Right lobe of liver (tissue), 6 donors: ENCODE measurements at regions not wholly inside any gene's neighbourhood (a gene's known extent, or its start where the extent isn't known, plus 50 kb on each side); places are given as distances from the start of the nearest gene placed in this dataset.

ENCODE experiments used
- ATAC-seq, 4 donors: fragments of 200-7000 bp; cut with Tn5 transposase; one replicate each; pipeline ENCODE4 v1.9.1; 2020; ENCODE audit warnings: mild to moderate bottlenecking in 4 of 4, moderate library complexity in 4 of 4
- DNase-seq, 3 donors: peaks; one replicate each; pipeline ENCODE4 v3.0.0-alpha.2; 2020
- H3K27ac ChIP-seq, 3 donors: fragments of 200-600 bp; one replicate each; pipeline ENCODE4 v1.8.0; 2022
- H3K27me3 ChIP-seq, 2 donors: fragments of 200-600 bp; one replicate each; pipeline ENCODE4 v1.8.0; 2022
- H3K36me3 ChIP-seq, 4 donors: fragments of 200-600 bp; sonication (generic) in 1 of 4; one replicate each; pipeline versions ENCODE4 v1.5.1 to v1.8.0; 2017 to 2022; ENCODE audit warnings: control low read depth in 1 of 4
- H3K4me1 ChIP-seq, 4 donors: fragments of 200-600 bp; sonication (generic) in 1 of 4; one replicate each; pipeline versions ENCODE4 v1.5.1 to v1.8.0; 2017 to 2022; ENCODE audit warnings: control low read depth in 1 of 4
- H3K4me3 ChIP-seq, 3 donors: fragments of 200-600 bp; one replicate each; pipeline ENCODE4 v1.8.0; 2022
- H3K9me3 ChIP-seq, 4 donors: fragments of 200-600 bp; sonication (generic) in 1 of 4; one replicate each; pipeline versions ENCODE4 v1.5.1 to v1.8.0; 2017 to 2022; ENCODE audit warnings: control low read depth in 1 of 4
- POLR2A ChIP-seq: fragments of 450-650 bp; IDR thresholded peaks from one replicate; pipeline ENCODE4 v1.6.1; 2017; ENCODE audit warnings: antibody characterized with exemption, mild to moderate bottlenecking
- WGBS: methylation state at CpG from one replicate; pipeline ENCODE4 v1.1.6; 2018; ENCODE audit warnings: low coverage, low lambda C conversion rate; ENCODE audit not compliant: insufficient coverage; ENCODE audit errors: missing lambda C conversion rate; 5-methylcytosine and 5-hydroxymethylcytosine counted together
- intact Hi-C, 2 donors: fragments of 100-400 bp; cut with DNase I; formaldehyde crosslinking; loops; one replicate each; pipeline versions ENCODE4 v1.11.2 to v1.14.1; 2022
- TF ChIP-seq, protein P1 (sequence below), 4 donors: fragments of 200-600 bp in 3 of 4; fragments of 450-650 bp in 1 of 4; IDR thresholded peaks; one replicate each; pipeline versions ENCODE4 v1.5.1 to v1.8.0; 2016 to 2022; ENCODE audit warnings: antibody characterized with exemption in 4 of 4, mild to moderate bottlenecking in 2 of 4
- donor health status: DM: no; HTN: yes; CAD: no.
- donor health status: DM: no; HTN: no; CAD: no.
- donor health status: DM: no; HTN: no; CAD: no.
- donor health status: DM: no; HTN: yes; CAD: no.
- donor health status: DM: no; HTN: yes; CAD: no.

DNA sequence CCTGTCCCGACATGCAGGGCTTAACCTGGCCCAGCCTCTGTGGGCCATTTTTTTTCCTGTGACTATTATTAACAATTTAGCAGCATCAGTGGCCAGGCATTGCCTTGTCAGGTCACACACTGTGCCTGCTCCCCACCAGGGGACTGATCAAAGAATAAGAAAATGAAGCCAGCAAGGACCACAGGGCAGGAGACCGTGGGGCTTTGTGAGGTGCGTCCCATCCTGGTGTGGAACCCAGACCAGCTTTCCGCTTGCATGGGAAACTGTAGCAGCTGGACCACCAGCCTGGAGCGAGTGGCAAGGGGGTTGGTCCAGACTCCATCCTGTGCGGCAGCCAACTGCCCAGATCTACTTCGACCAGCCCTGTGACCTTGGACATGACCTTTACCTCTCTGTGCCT, 218.3 kb downstream of the ANKRD60 start:
- H3K9me3 ChIP-seq, result no peaks in the 10 kb centered on the region
- H3K4me1 ChIP-seq, result no peaks in the 10 kb centered on the region
- no peaks in the 10 kb centered on the region for H3K27me3 ChIP-seq
- H3K27ac ChIP-seq, result no peak overlapping the region
- ATAC-seq (no peak), DNase-seq (peak in 1 of 3 donors; percentile 26)
- no peak for TF ChIP-seq POLR2A
- TF ChIP-seq, protein P1, sequence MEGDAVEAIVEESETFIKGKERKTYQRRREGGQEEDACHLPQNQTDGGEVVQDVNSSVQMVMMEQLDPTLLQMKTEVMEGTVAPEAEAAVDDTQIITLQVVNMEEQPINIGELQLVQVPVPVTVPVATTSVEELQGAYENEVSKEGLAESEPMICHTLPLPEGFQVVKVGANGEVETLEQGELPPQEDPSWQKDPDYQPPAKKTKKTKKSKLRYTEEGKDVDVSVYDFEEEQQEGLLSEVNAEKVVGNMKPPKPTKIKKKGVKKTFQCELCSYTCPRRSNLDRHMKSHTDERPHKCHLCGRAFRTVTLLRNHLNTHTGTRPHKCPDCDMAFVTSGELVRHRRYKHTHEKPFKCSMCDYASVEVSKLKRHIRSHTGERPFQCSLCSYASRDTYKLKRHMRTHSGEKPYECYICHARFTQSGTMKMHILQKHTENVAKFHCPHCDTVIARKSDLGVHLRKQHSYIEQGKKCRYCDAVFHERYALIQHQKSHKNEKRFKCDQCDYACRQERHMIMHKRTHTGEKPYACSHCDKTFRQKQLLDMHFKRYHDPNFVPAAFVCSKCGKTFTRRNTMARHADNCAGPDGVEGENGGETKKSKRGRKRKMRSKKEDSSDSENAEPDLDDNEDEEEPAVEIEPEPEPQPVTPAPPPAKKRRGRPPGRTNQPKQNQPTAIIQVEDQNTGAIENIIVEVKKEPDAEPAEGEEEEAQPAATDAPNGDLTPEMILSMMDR (IDR thresholded peaks at IDR 0.05), result no peak
- intact Hi-C loops, result no loop called here
- no peaks in the 10 kb centered on the region for H3K36me3 ChIP-seq
- 70% methylated on average over 5 of the region's 7 CpGs for WGBS
- H3K4me3 ChIP-seq, result no peak overlapping the region

DNA sequence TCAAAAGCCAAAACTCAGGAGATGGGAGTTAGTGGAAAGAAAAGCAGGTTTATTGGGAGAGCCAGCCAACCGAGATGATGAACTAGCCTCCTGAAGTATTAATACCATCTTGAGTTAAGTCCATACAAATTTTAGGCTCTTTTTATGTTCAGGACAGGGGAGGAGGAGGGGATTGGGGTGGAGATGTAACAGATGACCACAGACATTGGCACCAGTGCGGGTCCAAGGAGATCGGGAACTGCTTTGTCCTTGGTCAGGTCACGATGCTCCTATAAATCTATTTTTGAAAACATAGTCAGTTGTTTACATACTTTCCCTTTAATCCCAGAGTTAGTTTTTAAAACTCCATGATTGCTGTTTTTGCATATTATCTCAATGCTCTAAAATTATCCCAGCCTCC, 219.6 kb downstream of the ANKRD60 start:
- no peak for DNase-seq

DNA sequence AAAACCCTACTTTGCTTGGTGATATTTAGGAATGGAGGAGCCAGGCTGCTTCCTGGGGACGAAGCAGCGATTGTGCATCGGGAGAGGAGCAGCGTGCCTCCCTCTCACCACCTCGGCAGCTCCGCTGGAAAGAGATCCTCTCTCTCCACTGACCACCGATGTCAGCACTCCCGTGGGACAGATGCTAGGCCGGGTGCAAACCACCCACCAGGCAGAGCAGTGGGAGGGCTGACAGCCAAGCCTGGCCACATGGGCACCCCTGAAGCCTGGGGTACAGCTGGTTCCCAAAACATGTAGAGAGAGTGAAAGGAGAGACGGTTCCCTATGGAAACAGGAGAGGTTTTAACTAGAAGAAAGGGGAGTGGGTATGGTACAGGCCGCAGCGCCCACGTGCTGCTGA, 220.0 kb downstream of the ANKRD60 start:
- WGBS, result 60% methylated on average over 4 of the region's 13 CpGs
- Histone ChIP-seq H3K27ac (no peak overlapping the region), H3K9me3 (no peaks in the 10 kb centered on the region), H3K4me3 (no peak overlapping the region), H3K4me1 (no peaks in the 10 kb centered on the region), H3K36me3 (no peaks in the 10 kb centered on the region), H3K27me3 (no peaks in the 10 kb centered on the region)
- no peak for DNase-seq
- ATAC-seq, result no peak
- TF ChIP-seq, protein P1 (IDR thresholded peaks at IDR 0.05), result no peak
- TF ChIP-seq POLR2A, result no peak
- intact Hi-C loops, result no loop called here

More for the DNA sequence above, 219.6 kb downstream of the ANKRD60 start:
- no peaks in the 10 kb centered on the region for H3K4me1 ChIP-seq
- no peaks in the 10 kb centered on the region for H3K27me3 ChIP-seq
- H3K36me3 ChIP-seq, result no peaks in the 10 kb centered on the region
- WGBS, result 75% methylated on average over 4 of the region's 4 CpGs
- H3K9me3 ChIP-seq, result no peaks in the 10 kb centered on the region
- intact Hi-C loops, result no loop called here
- no peak overlapping the region for H3K4me3 ChIP-seq
- H3K27ac ChIP-seq, result no peak overlapping the region
- ATAC-seq, result no peak
- no peak for TF ChIP-seq POLR2A
- TF ChIP-seq, protein P1 (IDR thresholded peaks at IDR 0.05), result no peak

DNA sequence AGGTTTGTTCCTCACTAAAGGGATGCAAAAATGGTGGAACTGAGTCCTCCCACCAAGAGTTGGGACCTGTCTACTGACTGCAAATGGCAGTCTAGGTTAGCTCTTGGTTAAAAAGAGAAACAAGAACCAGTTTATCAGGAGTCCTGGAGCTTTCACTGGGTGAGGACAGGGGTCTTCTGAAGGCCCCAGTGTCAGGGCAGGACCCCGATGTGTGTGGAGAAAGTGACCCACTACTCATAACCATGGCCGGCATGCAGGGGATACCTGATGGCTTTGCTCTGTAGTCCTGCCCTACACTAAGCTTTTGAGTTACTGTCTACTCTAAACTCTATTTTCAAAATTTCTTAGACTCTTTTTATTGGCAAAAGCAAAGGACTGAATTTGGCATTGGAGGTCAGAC, 220.5 kb downstream of the ANKRD60 start:
- H3K4me3 ChIP-seq, result no peak overlapping the region
- WGBS, result 60% methylated on average over 1 of the region's 2 CpGs
- no peak for TF ChIP-seq POLR2A
- TF ChIP-seq, protein P1 (IDR thresholded peaks at IDR 0.05), result no peak
- H3K4me1 ChIP-seq, result no peaks in the 10 kb centered on the region
- no peak overlapping the region for H3K27ac ChIP-seq
- H3K9me3 ChIP-seq, result no peaks in the 10 kb centered on the region
- H3K36me3 ChIP-seq, result no peaks in the 10 kb centered on the region
- intact Hi-C loops, result no loop called here
- DNase-seq (no peak), ATAC-seq (no peak)
- no peaks in the 10 kb centered on the region for H3K27me3 ChIP-seq
